Ishikawa (cell line): ENCODE measurements at regions not wholly inside any gene's neighbourhood (a gene's known extent, or its start where the extent isn't known, plus 50 kb on each side); places are given as distances from the start of the nearest gene placed in this dataset.

Experiments
- CEBPB ChIP-seq: IDR thresholded peaks from 2 replicates; pipeline ENCODE4 v1.6.1; 2012
- CREB1 ChIP-seq: IDR thresholded peaks from 2 replicates; pipeline ENCODE4 v1.6.1; 2012; ENCODE audit warnings: low read depth
- EGR1 ChIP-seq: IDR thresholded peaks from 2 replicates; pipeline ENCODE4 v1.6.1; 2012
- EP300 ChIP-seq: IDR thresholded peaks from 2 replicates; pipeline ENCODE4 v1.6.1; 2012; ENCODE audit warnings: borderline replicate concordance
- FOXM1 ChIP-seq: IDR thresholded peaks from 2 replicates; pipeline ENCODE4 v1.6.1; 2012; ENCODE audit warnings: low read depth, borderline replicate concordance
- NFIC ChIP-seq: IDR thresholded peaks from 2 replicates; pipeline ENCODE4 v1.6.1; 2012
- RAD21 ChIP-seq: IDR thresholded peaks from 2 replicates; pipeline ENCODE4 v1.6.1; 2012; ENCODE audit warnings: low read depth
- REST ChIP-seq: IDR thresholded peaks from 2 replicates; pipeline ENCODE4 v1.6.1; 2012; ENCODE audit warnings: low read depth, mild to moderate bottlenecking
- TAF1 ChIP-seq: IDR thresholded peaks from 2 replicates; pipeline ENCODE4 v1.6.1; 2012; ENCODE audit warnings: low read depth, mild to moderate bottlenecking
- TCF12 ChIP-seq: IDR thresholded peaks from 2 replicates; pipeline ENCODE4 v1.6.1; 2012; ENCODE audit warnings: low read depth
- TEAD4 ChIP-seq: IDR thresholded peaks from 2 replicates; pipeline ENCODE4 v1.6.1; 2012
- USF1 ChIP-seq: IDR thresholded peaks from 2 replicates; pipeline ENCODE4 v1.6.1; 2012
- YY1 ChIP-seq: IDR thresholded peaks from 2 replicates; pipeline ENCODE4 v1.6.1; 2012; ENCODE audit warnings: low read depth
- ZBTB7A ChIP-seq: IDR thresholded peaks from 2 replicates; pipeline ENCODE4 v1.6.1; 2012; ENCODE audit warnings: low read depth
- TF ChIP-seq, protein P1 (sequence below): IDR thresholded peaks from 2 replicates; pipeline ENCODE4 v1.6.1; 2012

DNA sequence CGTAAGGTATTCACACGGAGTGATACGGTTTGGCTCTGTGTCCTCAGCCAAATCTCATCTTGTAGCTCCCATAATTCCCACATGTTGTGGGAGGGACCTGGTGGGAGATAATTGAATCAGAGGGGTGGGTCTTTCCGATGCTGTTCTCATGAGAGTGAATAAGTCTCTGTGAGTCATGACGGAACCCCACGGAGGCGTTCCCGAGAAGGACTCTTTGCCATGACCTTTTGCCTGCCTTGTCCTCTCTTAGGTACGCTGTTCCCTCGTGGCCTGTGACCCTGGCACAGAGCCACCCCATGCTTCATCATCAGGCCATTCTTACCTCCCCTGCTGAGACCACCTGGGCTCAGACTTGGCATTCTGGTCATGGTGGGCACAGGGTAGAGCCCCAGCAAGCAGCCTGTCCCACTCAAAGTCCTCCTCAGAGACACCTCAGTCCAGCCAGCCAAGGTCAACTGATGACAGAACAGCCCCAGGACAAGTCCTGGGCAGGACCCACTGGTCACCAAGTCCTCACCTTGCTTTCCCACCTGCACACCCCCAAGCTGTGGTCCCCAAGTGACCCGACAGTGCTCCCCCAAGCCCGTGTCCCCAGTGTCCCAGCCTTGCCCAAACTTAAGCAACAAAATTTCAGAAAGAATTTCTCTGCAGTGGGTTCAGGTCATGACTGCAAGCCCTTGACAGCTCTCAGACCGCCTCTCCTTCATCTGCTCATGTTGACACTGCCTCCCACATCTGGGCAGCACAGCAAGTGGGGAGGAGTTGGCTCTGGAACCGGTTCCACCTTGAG lies 158.4 kb downstream of the ACTL8 start:
- TF ChIP-seq EGR1 (no peak), ZBTB7A (no peak), CREB1 (no peak), TAF1 (no peak), USF1 (no peak), EP300 (no peak), REST (no peak), TEAD4 (no peak)

DNA sequence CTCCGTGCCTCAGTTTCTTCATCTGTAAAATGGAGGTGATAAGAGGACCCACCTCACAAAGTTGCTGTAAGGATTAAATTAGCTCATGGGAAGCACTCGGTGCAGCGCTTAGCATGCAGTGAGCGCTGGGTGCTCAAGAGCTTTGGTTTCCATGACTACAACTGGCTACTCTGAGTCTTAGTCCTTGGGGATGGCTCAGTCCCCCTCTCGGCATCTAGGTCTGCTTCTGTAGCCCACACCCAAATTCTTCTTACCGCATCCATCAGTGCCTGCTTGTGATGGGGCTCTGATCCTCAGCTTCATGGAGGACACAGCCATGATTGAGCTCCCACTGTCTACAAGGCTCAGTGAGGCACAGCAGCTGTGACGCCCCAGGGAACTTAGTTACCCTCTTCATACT lies 159.0 kb downstream of the ACTL8 start:
- no peak for TF ChIP-seq ZBTB7A
- TF ChIP-seq CREB1 = no peak
- no peak for TF ChIP-seq EGR1
- no peak for TF ChIP-seq TAF1
- TF ChIP-seq, protein P1, sequence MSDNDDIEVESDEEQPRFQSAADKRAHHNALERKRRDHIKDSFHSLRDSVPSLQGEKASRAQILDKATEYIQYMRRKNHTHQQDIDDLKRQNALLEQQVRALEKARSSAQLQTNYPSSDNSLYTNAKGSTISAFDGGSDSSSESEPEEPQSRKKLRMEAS = no peak
- TF ChIP-seq NFIC = no peak

DNA sequence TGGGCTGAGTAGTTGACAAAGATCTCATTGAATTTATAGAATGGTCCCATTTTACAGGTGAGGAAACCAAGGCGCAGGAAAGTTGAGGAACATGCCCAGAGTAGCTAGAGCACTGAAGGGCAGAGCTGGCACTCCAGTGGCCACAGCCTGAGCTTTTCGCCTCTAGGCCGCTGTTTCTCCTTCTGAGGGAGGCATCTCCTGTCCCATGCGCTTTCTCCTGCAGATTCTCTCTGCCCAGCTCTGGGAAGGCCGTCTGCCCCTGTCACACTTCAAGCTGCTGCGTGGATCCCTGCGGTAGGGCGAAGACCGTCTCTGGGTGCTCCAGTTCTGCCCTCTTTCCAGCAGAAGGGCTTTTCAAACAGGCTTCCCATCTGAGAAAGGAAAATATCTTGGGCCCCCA lies 159.9 kb downstream of the ACTL8 start:
- TF ChIP-seq NFIC (no peak), EP300 (no peak), RAD21 (no peak), TAF1 (no peak), REST (no peak), YY1 (no peak), TCF12 (no peak)

DNA sequence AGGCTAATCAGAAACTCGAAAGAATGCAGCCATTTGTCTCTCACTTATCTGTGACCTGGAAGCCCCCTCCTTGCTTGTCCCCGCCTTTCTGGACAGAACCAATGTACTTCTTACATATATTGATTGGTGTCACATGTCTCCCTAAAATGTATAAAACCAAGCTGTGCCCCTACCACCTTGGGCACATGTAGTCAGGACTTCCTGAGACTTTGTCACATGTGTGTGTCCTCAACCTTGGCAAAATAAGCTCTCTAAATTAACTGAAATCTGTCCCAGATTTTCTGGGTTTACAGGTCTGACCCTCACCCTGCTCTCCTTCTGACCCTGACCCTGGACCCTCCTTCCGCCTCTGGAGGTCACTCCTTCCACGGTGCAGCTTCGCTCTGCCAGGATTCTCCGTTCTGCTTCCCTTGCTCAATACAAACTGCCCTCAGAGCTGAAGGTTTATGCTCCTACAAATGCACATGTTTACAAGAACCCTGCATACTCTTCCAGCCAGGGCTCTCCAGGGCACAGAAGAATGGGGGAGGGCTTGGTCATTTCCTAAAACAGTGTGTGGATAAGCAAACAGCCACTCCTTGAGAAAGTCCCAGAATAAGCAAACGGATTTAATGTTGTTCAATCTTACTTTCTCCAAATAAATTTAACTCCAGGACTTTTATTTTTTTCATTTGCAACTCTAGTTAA lies 160.5 kb downstream of the ACTL8 start:
- TF ChIP-seq RAD21 (no peak), EGR1 (no peak), TCF12 (no peak), ZBTB7A (no peak), USF1 (no peak), YY1 (no peak), NFIC (no peak), FOXM1 (no peak), TEAD4 (no peak), CREB1 (no peak), CEBPB (no peak), EP300 (no peak)

GRCh38 chr1:17916702-17917101 lies 161.6 kb downstream of the ACTL8 start:
- TF ChIP-seq REST = no peak
- TF ChIP-seq, protein P1 = no peak
- no peak for TF ChIP-seq ZBTB7A
- no peak for TF ChIP-seq NFIC
- TF ChIP-seq TAF1 = no peak
- no peak for TF ChIP-seq FOXM1
- no peak for TF ChIP-seq TCF12
- no peak for TF ChIP-seq CREB1
- no peak for TF ChIP-seq YY1
- no peak for TF ChIP-seq TEAD4
- no peak for TF ChIP-seq EP300
- TF ChIP-seq EGR1 = no peak
- no peak for TF ChIP-seq USF1
- no peak for TF ChIP-seq CEBPB
- TF ChIP-seq RAD21 = no peak
